AG09319 (cell line): ENCODE measurements at regions not wholly inside any gene's neighbourhood (a gene's known extent, or its start where the extent isn't known, plus 50 kb on each side); places are given as distances from the start of the nearest gene placed in this dataset.

Source experiments
- DNase-seq: peaks from one replicate; pipeline ENCODE4 v3.0.0-alpha.2; 2010; ENCODE audit warnings: low read depth; ENCODE audit errors: extremely low read depth
- CTCF ChIP-seq: IDR thresholded peaks from 2 replicates; pipeline ENCODE4 v1.5.1; 2011; ENCODE audit warnings: low read depth, mild to moderate bottlenecking, inconsistent platforms, low read length, moderate library complexity

- DNase-seq = no peak
- TF ChIP-seq CTCF = no peak
These were observed 253.8 kb downstream of the LTN1 start for GRCh38 chr21:28738882-28739281.

GRCh38 chr21:28738420-28738704, 254.3 kb downstream of the LTN1 start:
- TF ChIP-seq CTCF = no peak
- no peak for DNase-seq

GRCh38 chr21:28737674-28738419, 254.8 kb downstream of the LTN1 start:
- TF ChIP-seq CTCF = no peak
- no peak for DNase-seq

GRCh38 chr21:28734522-28735175, 258.0 kb downstream of the LTN1 start:
- no peak for TF ChIP-seq CTCF
- DNase-seq = no peak

- TF ChIP-seq CTCF = no peak
- no peak for DNase-seq
These were observed 260.9 kb downstream of the LTN1 start for GRCh38 chr21:28731700-28732321.

- DNase-seq = no peak
- TF ChIP-seq CTCF = no peak
These were observed 262.8 kb downstream of the LTN1 start for GRCh38 chr21:28729887-28730286.

GRCh38 chr21:28727809-28728208, 264.9 kb downstream of the LTN1 start:
- TF ChIP-seq CTCF = no peak

More at GRCh38 chr21:28727809-28728208, 264.9 kb downstream of the LTN1 start:
- no peak for DNase-seq
